ENCODE measurements at regions not wholly inside any gene's neighbourhood (a gene's known extent, or its start where the extent isn't known, plus 50 kb on each side); places are given as distances from the start of the nearest gene placed in this dataset.

DNA sequence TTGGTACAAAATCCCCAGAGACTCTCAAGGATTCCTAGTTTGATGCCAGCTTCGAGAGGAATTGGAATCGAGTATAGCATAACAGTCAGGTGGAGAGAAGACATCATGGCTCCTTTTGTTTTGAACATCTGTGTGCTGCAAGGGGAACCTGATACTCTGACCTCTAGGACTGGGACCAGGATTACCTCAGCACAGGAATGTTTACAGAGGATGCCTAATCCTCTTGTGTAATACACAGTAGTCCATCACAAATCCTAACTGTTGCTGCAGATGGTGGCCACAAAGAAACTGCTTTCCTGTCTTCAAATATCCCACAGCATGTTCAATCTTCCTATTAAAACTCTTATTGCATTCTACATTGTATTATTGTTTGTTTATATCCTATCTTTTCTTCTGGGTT, 111.8 kb upstream of the PRMT6 start:
- Histone ChIP-seq H2BK15ac (ENCODE audit: low read length) (no peak overlapping the region), H3K14ac (ENCODE audit: low read length) (no peak overlapping the region), H3K9me3 (replicated peaks in 1 of 2; ENCODE audit: control insufficient read depth in 2 of 2, insufficient read depth in 1 of 2, low read depth in 1 of 2, low read length in 2 of 2) (no peaks in the 10 kb centered on the region), H3K23ac (ENCODE audit: low read depth, low read length, poor library complexity) (no peak overlapping the region), H2AFZ (ENCODE audit: low read length) (no peak overlapping the region), H3K4ac (ENCODE audit: low read length) (no peak overlapping the region), H3K9ac (ENCODE audit: low read depth, low read length, poor library complexity) (no peak overlapping the region), H4K91ac (ENCODE audit: low read depth, low read length, poor library complexity) (no peak overlapping the region), H4K8ac (ENCODE audit: low read depth, low read length) (no peak overlapping the region), H3K4me2 (ENCODE audit: insufficient read depth, low read length, poor library complexity, severe bottlenecking) (no peak overlapping the region), H2BK5ac (ENCODE audit: low read length) (no peak overlapping the region), H3K36me3 (replicated peaks in 1 of 2; ENCODE audit: control insufficient read depth in 2 of 2, insufficient read depth in 2 of 2, low read length in 2 of 2) (no peaks in the 10 kb centered on the region), H3K4me3 (ENCODE audit: low read length in 2 of 2) (no peak overlapping the region), H3K27ac (replicated peaks; ENCODE audit: low read length) (no peak overlapping the region), H3K18ac (ENCODE audit: low read length) (no peak overlapping the region), H3K79me1 (ENCODE audit: low read depth, low read length) (no peaks in the 10 kb centered on the region), H3K27me3 (ENCODE audit: control insufficient read depth in 3 of 3, insufficient read depth in 3 of 3, low read depth in 1 of 3, low read length in 3 of 3) (no peaks in the 10 kb centered on the region), H2BK12ac (ENCODE audit: low read length) (no peak overlapping the region), H2BK120ac (ENCODE audit: low read depth, low read length) (no peak overlapping the region), H3K4me1 (ENCODE audit: control insufficient read depth in 2 of 2, insufficient read depth in 1 of 2, low read depth in 1 of 2, low read length in 2 of 2) (peaks cover 0 to 3% of the 10 kb centered on the region in 2 donors), H2AK5ac (ENCODE audit: low read depth, low read length) (no peak overlapping the region)
- WGBS, 2 donors (ENCODE audit: extremely low coverage in 2 of 2, insufficient read length in 2 of 2, insufficient replicate concordance in 1 of 2), result no CpG with 5 or more reads among the region's 2 CpGs
- peak; percentile 47 for DNase-seq (ENCODE audit: low spot score)

DNA sequence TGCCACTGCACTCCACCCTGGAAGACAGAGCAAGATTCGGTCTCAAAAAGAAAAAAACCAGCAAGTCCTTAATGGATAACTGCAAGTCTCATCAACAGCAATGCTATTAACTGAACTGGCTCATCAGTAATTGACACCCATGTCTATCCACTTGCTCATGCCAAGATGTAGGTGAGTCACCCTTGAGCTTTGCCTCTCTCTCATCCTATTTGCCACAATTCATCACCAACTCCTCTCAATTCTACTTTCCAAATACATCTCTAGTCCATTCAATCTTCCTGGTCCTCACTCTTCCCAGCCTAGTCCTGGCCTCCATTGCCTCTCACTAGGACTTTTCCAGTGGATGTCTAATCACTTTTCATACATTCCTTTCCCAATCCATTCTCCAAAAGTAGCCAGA, 103.7 kb upstream of the PRMT6 start:
- Histone ChIP-seq H3K4me2 (ENCODE audit: insufficient read depth, low read length, poor library complexity, severe bottlenecking) (no peak overlapping the region), H2BK120ac (ENCODE audit: low read depth, low read length) (no peak overlapping the region), H3K14ac (ENCODE audit: low read length) (no peak overlapping the region), H3K18ac (ENCODE audit: low read length) (no peak overlapping the region), H2BK12ac (ENCODE audit: low read length) (no peak overlapping the region), H3K4ac (ENCODE audit: low read length) (no peak overlapping the region), H3K36me3 (replicated peaks in 1 of 2; ENCODE audit: control insufficient read depth in 2 of 2, insufficient read depth in 2 of 2, low read length in 2 of 2) (no peaks in the 10 kb centered on the region), H4K91ac (ENCODE audit: low read depth, low read length, poor library complexity) (no peak overlapping the region), H2BK15ac (ENCODE audit: low read length) (no peak overlapping the region), H3K9me3 (replicated peaks in 1 of 2; ENCODE audit: control insufficient read depth in 2 of 2, insufficient read depth in 1 of 2, low read depth in 1 of 2, low read length in 2 of 2) (no peaks in the 10 kb centered on the region), H2AK5ac (ENCODE audit: low read depth, low read length) (no peak overlapping the region), H2AFZ (ENCODE audit: low read length) (no peak overlapping the region), H3K9ac (ENCODE audit: low read depth, low read length, poor library complexity) (no peak overlapping the region), H3K4me3 (ENCODE audit: low read length in 2 of 2) (no peak overlapping the region), H3K79me1 (ENCODE audit: low read depth, low read length) (no peaks in the 10 kb centered on the region), H2BK5ac (ENCODE audit: low read length) (no peak overlapping the region), H3K27me3 (ENCODE audit: control insufficient read depth in 3 of 3, insufficient read depth in 3 of 3, low read depth in 1 of 3, low read length in 3 of 3) (no peaks in the 10 kb centered on the region), H4K8ac (ENCODE audit: low read depth, low read length) (no peak overlapping the region), H3K27ac (replicated peaks; ENCODE audit: low read length) (no peak overlapping the region), H3K23ac (ENCODE audit: low read depth, low read length, poor library complexity) (no peak overlapping the region), H3K4me1 (ENCODE audit: control insufficient read depth in 2 of 2, insufficient read depth in 1 of 2, low read depth in 1 of 2, low read length in 2 of 2) (peaks cover 0 to 1% of the 10 kb centered on the region in 2 donors)
- no CpG with 5 or more reads among the region's 1 CpG for WGBS, 2 donors (ENCODE audit: extremely low coverage in 2 of 2, insufficient read length in 2 of 2, insufficient replicate concordance in 1 of 2)
- no peak for DNase-seq (ENCODE audit: low spot score)

DNA sequence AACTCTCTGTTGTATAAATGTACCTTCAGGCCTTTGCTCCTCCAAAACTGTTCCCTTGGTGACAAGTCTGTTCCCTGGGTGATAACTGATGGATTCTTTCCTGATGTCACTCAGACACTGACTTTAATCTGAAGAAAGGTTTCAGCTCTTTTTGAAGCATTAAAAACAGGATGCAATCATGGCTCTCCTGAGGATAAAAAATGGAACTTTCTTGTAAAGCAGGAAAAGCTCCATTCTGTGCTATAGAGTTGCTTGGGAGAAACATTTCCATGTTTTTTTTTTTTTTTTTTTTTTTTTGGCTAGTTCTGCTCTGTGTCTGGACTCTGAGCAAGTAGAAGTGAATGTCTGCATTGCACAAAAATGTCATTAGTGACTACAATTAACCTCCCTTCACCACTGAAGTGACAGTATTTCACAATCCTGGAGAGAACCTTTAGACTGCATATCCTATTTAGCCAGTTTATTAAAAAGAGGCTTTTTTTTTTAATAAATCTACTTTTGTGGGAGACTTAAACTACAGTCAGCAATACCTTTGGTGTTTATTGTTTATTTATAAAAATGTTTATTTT, 101.7 kb upstream of the PRMT6 start:
- no peak overlapping the region for H4K8ac ChIP-seq (ENCODE audit: low read depth, low read length)
- no peak overlapping the region for H3K27ac ChIP-seq (replicated peaks; ENCODE audit: low read length)
- H3K4me2 ChIP-seq (ENCODE audit: insufficient read depth, low read length, poor library complexity, severe bottlenecking), result no peak overlapping the region
- no peak overlapping the region for H3K4me3 ChIP-seq (ENCODE audit: low read length in 2 of 2)
- H3K36me3 ChIP-seq (replicated peaks in 1 of 2; ENCODE audit: control insufficient read depth in 2 of 2, insufficient read depth in 2 of 2, low read length in 2 of 2), result no peaks in the 10 kb centered on the region
- H3K79me1 ChIP-seq (ENCODE audit: low read depth, low read length), result no peaks in the 10 kb centered on the region
- H3K23ac ChIP-seq (ENCODE audit: low read depth, low read length, poor library complexity), result no peak overlapping the region
- H3K27me3 ChIP-seq (ENCODE audit: control insufficient read depth in 3 of 3, insufficient read depth in 3 of 3, low read depth in 1 of 3, low read length in 3 of 3), result no peaks in the 10 kb centered on the region
- no peak overlapping the region for H3K18ac ChIP-seq (ENCODE audit: low read length)
- no peak overlapping the region for H2AFZ ChIP-seq (ENCODE audit: low read length)
- no peak overlapping the region for H3K4ac ChIP-seq (ENCODE audit: low read length)
- no peak overlapping the region for H2AK5ac ChIP-seq (ENCODE audit: low read depth, low read length)
- no peak overlapping the region for H3K14ac ChIP-seq (ENCODE audit: low read length)
- no peak overlapping the region for H2BK120ac ChIP-seq (ENCODE audit: low read depth, low read length)
- H4K91ac ChIP-seq (ENCODE audit: low read depth, low read length, poor library complexity), result no peak overlapping the region
- no peak overlapping the region for H2BK12ac ChIP-seq (ENCODE audit: low read length)
- H2BK5ac ChIP-seq (ENCODE audit: low read length), result no peak overlapping the region
- peaks cover 0 to 1% of the 10 kb centered on the region in 2 donors for H3K4me1 ChIP-seq (ENCODE audit: control insufficient read depth in 2 of 2, insufficient read depth in 1 of 2, low read depth in 1 of 2, low read length in 2 of 2)
- H3K9ac ChIP-seq (ENCODE audit: low read depth, low read length, poor library complexity), result no peak overlapping the region
- H3K9me3 ChIP-seq (replicated peaks in 1 of 2; ENCODE audit: control insufficient read depth in 2 of 2, insufficient read depth in 1 of 2, low read depth in 1 of 2, low read length in 2 of 2), result no peaks in the 10 kb centered on the region
- no peak overlapping the region for H2BK15ac ChIP-seq (ENCODE audit: low read length)
- no peak for DNase-seq (ENCODE audit: low spot score)

DNA sequence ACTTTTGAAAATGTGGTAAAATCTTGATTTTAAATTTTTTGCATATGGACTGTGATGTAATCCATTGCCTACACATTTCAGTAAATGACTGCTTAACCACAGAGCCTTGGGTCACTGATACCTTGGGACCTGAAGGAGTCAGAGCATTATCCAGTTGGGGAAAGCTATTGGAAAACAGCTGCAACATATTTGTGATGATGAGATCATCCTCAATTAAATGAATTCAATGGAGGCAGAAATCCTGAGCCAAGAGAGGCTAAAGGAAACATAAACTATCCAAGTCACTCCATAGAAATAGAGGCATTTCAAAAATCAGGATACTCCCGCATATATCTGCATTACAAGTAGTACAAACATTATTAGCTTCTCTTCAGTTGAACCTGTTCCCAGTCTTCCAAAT, 99.8 kb upstream of the PRMT6 start:
- no peaks in the 10 kb centered on the region for H3K9me3 ChIP-seq (replicated peaks in 1 of 2; ENCODE audit: control insufficient read depth in 2 of 2, insufficient read depth in 1 of 2, low read depth in 1 of 2, low read length in 2 of 2)
- no peak overlapping the region for H3K18ac ChIP-seq (ENCODE audit: low read length)
- no peak overlapping the region for H2BK5ac ChIP-seq (ENCODE audit: low read length)

More for the DNA sequence above, 99.8 kb upstream of the PRMT6 start:
- H3K4ac ChIP-seq (ENCODE audit: low read length), result no peak overlapping the region
- no peak overlapping the region for H3K9ac ChIP-seq (ENCODE audit: low read depth, low read length, poor library complexity)
- H3K14ac ChIP-seq (ENCODE audit: low read length), result no peak overlapping the region
- no peaks in the 10 kb centered on the region for H3K36me3 ChIP-seq (replicated peaks in 1 of 2; ENCODE audit: control insufficient read depth in 2 of 2, insufficient read depth in 2 of 2, low read length in 2 of 2)
- no peaks in the 10 kb centered on the region for H3K79me1 ChIP-seq (ENCODE audit: low read depth, low read length)
- no peak overlapping the region for H2BK120ac ChIP-seq (ENCODE audit: low read depth, low read length)
- peaks cover 0 to 1% of the 10 kb centered on the region in 2 donors for H3K4me1 ChIP-seq (ENCODE audit: control insufficient read depth in 2 of 2, insufficient read depth in 1 of 2, low read depth in 1 of 2, low read length in 2 of 2)
- no peak overlapping the region for H4K8ac ChIP-seq (ENCODE audit: low read depth, low read length)
- no peak overlapping the region for H2AFZ ChIP-seq (ENCODE audit: low read length)
- no peak for DNase-seq (ENCODE audit: low spot score)
- no peak overlapping the region for H2BK12ac ChIP-seq (ENCODE audit: low read length)
- H4K91ac ChIP-seq (ENCODE audit: low read depth, low read length, poor library complexity), result no peak overlapping the region
- no peak overlapping the region for H3K4me3 ChIP-seq (ENCODE audit: low read length in 2 of 2)
- WGBS, 2 donors (ENCODE audit: extremely low coverage in 2 of 2, insufficient read length in 2 of 2, insufficient replicate concordance in 1 of 2), result no CpG with 5 or more reads among the region's 1 CpG
- H2BK15ac ChIP-seq (ENCODE audit: low read length), result no peak overlapping the region
- H3K27me3 ChIP-seq (ENCODE audit: control insufficient read depth in 3 of 3, insufficient read depth in 3 of 3, low read depth in 1 of 3, low read length in 3 of 3), result no peaks in the 10 kb centered on the region
- no peak overlapping the region for H3K4me2 ChIP-seq (ENCODE audit: insufficient read depth, low read length, poor library complexity, severe bottlenecking)
- no peak overlapping the region for H2AK5ac ChIP-seq (ENCODE audit: low read depth, low read length)
- no peak overlapping the region for H3K27ac ChIP-seq (replicated peaks; ENCODE audit: low read length)
- H3K23ac ChIP-seq (ENCODE audit: low read depth, low read length, poor library complexity), result no peak overlapping the region
